GM18511 (cell line): ENCODE measurements at regions not wholly inside any gene's neighbourhood (a gene's known extent, or its start where the extent isn't known, plus 50 kb on each side); places are given as distances from the start of the nearest gene placed in this dataset.

Experiments
- ATAC-seq: cut with Tn5 transposase; IDR thresholded peaks from one replicate; pipeline ENCODE4 v1.9.1; 2021; ENCODE audit warnings: mild to moderate bottlenecking, moderate library complexity; ENCODE audit not compliant: unreplicated experiment

GRCh38 chr3:170784406-170784805, 85.6 kb downstream of the RPL22L1 start:
- ATAC-seq: no peak

GRCh38 chr3:170780955-170781354, 89.0 kb downstream of the RPL22L1 start:
- ATAC-seq: no peak

GRCh38 chr3:170780471-170780870, 89.5 kb downstream of the RPL22L1 start:
- no peak for ATAC-seq

GRCh38 chr3:170778240-170779217, 91.5 kb downstream of the RPL22L1 start:
- no peak for ATAC-seq

GRCh38 chr3:170777564-170777926, 92.5 kb downstream of the RPL22L1 start:
- no peak for ATAC-seq

- ATAC-seq: no peak
Measured at GRCh38 chr3:170776887-170777563, 93.0 kb downstream of the RPL22L1 start.

GRCh38 chr3:170773682-170774425, 96.1 kb downstream of the RPL22L1 start:
- no peak for ATAC-seq

GRCh38 chr3:170772175-170772574, 97.8 kb downstream of the RPL22L1 start:
- no peak for ATAC-seq

- ATAC-seq: no peak
Measured at GRCh38 chr3:170768334-170768801, 101.6 kb downstream of the RPL22L1 start.

GRCh38 chr3:170767576-170767941, 102.4 kb downstream of the RPL22L1 start:
- ATAC-seq: no peak

GRCh38 chr3:170766823-170767575, 103.0 kb downstream of the RPL22L1 start:
- no peak for ATAC-seq

- ATAC-seq: no peak
Measured at GRCh38 chr3:170766253-170766652, 103.7 kb downstream of the RPL22L1 start.

GRCh38 chr3:170765419-170766078, 104.4 kb downstream of the RPL22L1 start:
- ATAC-seq: no peak

GRCh38 chr3:170764017-170764416, 106.0 kb downstream of the RPL22L1 start:
- ATAC-seq: no peak

GRCh38 chr3:170762064-170762463, 107.9 kb downstream of the RPL22L1 start:
- no peak for ATAC-seq

- ATAC-seq: no peak
Measured at GRCh38 chr3:170761103-170761502, 108.9 kb downstream of the RPL22L1 start.

GRCh38 chr3:170760174-170760526, 109.8 kb downstream of the RPL22L1 start:
- no peak for ATAC-seq

- no peak for ATAC-seq
Measured at GRCh38 chr3:170759511-170760173, 110.4 kb downstream of the RPL22L1 start.

- ATAC-seq: no peak
Measured at GRCh38 chr3:170757038-170757437, 113.0 kb downstream of the RPL22L1 start.

- no peak for ATAC-seq
Measured at GRCh38 chr3:170754311-170754693, 115.7 kb downstream of the RPL22L1 start.
